ENCODE measurements at regions not wholly inside any gene's neighbourhood (a gene's known extent, or its start where the extent isn't known, plus 50 kb on each side); places are given as distances from the start of the nearest gene placed in this dataset.

- no peak for DNase-seq
These were observed 83.3 kb downstream of the ALDH8A1 start for GRCh38 chr6:134866563-134866962.

- no peak for DNase-seq
These were observed 85.3 kb downstream of the ALDH8A1 start for GRCh38 chr6:134864558-134864957.

DNA sequence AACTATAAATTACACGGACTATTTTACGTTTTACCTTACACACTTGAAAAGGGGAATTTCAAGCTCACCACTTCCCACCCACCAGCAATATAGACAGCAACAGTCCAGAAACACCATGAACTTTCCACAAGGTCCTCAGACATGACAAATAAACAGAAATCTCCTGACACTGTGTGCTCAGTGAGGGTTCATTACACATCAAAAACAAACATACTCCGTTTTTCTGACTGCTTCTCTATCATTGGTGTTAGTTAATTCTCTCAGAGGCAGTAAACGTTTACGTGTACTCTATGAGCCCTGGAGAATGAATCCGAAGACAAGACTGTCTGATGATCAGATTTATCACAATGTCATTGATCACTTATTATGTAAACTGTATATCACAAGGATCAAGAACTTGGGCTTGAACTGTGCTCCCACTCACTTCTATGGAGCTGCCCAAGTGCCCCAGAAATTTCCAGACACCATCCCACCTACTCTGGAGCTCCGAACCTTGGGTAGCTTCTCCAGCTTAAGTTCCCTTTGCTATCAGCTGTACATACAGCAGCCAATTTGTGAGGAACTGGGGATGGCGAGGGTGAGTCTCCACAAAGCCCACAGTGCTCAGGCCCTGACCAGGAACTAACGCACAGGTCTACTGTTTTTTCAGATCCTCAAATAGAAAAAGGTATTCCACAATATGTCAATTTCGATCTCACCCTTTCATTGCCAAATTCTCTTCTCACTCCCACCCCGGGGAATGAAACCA, 86.0 kb downstream of the ALDH8A1 start:
- DNase-seq = no peak

GRCh38 chr6:134854366-134854765, 95.5 kb downstream of the ALDH8A1 start:
- DNase-seq = no peak

DNA sequence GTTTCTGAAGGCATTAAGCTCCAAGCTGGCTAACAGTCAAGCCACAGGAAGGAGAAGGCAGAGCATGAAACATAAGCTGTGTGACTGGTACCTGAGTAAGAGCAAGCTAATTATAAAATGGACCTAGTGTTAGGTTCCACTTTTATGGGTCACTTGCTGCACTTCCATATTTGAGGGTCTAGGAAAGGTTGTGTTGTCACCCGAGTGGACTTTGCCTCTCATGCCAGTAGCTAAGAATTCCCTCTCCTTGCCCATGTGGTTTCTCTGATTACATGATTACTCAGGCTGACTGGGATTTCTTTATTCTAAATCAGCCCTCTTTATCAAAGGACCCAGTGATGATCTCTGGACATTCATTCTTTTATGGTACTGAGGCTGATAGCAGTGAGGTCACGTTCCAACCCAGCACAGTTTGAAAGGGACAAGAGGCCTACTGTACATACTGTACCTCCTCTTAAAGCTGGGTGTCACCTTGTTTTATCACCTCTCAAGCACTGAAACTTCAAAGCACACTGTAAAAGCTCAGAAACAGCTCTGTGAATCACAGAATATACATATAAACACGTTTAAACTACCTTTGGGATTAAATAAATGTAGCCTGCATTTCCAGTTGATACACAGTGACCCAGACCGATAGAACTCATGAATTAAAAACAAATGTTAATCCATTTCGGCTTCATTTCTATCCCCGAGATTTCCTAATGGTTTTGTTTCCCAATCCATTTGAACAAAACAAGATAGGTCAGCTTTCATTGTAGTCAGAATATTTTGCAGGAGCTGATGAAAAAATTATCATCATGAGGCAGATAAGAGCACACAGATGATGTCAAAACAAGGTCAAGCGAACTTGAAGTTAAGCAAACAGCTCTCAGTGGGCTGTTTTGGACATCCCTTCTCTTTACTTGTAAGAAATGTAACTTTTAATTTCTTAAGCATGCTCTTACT, 96.5 kb downstream of the ALDH8A1 start:
- DNase-seq = no peak

DNA sequence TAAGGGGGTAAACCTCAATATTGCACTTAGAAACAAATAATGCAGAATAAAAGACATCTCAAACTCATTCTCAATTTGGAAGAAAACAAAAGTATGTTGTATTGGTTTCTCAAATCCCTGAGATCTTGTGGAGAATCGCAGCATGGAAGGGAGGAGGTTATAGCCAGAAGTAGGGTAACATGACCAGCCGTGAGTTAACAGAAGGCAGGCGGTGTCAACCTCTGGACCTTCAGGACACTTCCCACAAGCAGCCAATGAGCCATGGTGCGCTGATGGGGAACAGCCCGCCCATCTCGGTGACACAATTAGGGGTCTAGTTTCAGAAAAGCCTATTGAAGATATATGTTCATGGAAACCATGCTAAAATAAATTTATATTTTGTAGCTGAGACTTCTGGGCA, 98.4 kb downstream of the ALDH8A1 start:
- no peak for DNase-seq

DNA sequence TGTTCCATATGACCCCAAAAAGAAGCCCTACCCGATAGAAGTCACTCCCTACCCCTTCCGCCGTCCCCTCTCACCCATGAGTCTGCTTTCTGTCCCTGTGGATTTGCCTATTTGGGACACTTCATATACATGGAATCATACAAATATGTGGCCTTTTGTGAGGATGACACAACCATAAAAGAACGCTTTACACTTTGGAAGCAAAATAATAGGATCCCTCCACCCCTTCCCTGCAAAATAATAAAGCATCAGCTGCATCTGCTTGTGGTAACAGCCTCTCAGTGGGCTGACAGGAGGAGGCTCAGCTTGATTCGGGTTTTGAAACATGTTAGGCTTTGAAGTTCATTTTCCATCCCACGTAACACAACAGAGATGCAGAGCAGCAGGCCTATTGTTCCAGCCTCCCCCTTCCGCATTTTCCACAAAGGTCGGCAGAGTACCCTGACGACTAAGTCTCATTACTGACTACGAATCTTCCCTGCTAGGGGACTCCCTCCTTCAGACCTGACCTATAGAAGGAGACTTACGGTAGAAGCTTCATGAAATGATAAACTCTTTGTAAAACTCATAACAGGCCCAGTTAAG, 99.1 kb downstream of the ALDH8A1 start:
- DNase-seq = no peak

DNA sequence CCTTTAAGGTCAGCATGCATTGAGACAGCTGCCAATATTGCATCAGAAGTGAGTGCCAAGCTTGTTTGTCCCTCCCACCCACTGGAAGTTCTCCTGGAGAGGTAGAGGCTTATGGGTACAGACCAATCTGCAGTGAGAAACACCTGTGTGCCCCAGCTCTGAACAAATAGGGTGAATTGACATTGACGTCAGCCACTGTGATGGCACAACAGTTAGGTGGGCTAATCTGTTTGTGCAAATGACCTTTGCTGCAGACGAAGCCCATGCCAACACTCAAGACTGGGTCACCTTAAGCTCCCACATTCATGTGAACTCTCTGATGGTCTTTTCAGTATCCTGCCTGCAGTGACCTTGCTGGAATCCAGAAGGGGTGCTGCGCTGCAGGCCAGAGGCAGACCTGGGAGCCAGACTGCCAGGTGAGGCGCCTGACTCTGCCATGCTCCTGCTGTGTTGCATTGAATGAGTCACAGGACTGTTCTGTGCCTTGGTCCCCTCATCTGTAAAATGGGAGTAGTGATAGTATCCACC, 99.9 kb downstream of the ALDH8A1 start:
- no peak for DNase-seq

DNA sequence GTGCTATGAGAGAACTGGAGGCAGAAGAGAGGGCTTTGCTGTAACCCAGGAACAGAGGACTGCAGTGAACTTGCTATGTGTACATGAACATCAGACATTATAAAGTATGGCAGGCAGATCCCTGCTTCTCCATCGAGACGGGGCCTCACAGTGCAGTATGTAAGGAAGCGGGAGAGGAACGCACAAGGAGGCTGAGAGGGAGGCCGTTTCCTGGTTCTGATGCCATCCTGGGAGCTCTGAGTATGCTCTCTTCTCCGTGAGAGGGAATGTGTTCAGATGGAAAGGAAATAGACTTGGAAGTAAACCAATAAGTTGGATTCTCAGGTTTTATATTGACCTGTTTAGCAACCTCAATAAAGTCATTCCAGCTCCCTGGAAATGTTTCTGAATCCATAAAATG, 101.8 kb downstream of the ALDH8A1 start:
- no peak for DNase-seq

DNA sequence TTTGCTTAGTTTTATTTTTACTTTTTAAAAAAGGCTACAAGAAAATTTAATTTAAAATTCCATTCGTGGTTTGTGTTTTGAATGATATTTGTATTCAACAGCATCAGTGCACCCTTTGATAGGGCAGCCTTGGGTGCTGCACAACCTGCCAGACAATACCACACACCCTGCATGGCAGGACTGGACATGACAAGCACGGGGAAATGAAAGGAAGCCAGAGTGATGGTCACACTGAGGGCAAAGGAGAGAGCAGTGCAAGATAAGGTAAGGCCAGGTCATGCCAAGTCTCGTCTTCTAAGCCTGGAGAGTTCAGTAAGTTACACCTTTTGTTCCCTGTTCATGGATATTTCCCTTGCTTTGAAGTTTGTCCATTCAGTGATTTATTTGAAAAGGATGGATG, 103.0 kb downstream of the ALDH8A1 start:
- DNase-seq = no peak

DNA sequence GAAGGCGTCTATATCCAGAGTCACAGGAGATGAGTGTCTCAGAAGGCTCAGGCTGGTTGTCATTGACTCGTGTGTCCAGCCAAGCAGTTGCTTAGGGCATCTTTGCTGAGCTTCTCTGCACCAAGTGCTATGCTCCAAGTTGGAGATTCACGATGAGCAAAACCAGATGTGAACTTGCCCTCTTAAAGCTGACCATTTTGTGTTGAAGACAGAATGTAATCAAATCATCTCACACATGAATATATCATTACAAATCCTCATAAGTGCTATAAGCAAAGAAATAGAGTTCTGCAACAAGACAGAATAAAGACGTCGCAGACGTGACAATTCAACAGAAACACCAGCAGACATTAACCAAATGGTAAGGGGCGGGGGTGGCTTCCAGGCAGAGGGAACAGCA, 103.9 kb downstream of the ALDH8A1 start:
- DNase-seq = no peak

DNA sequence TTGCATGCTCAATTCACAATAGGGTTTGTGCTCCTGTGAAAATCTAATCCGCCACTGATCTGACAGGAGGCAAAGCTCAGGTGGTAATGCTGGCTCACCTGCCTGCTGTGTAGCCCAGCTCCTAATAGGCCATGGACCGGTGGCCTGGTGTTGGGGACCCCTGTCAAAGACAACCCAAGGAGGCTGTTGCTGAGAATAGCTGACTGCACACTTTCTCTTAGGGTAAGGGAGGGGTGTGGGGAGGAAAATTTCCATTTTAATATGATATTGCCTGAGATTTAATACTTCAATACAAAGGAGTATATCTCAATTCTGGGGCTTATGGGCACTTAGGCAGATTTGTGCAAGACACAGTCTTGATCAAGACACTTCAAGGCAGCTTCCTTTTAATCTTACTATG, 105.8 kb downstream of the ALDH8A1 start:
- DNase-seq = no peak

DNA sequence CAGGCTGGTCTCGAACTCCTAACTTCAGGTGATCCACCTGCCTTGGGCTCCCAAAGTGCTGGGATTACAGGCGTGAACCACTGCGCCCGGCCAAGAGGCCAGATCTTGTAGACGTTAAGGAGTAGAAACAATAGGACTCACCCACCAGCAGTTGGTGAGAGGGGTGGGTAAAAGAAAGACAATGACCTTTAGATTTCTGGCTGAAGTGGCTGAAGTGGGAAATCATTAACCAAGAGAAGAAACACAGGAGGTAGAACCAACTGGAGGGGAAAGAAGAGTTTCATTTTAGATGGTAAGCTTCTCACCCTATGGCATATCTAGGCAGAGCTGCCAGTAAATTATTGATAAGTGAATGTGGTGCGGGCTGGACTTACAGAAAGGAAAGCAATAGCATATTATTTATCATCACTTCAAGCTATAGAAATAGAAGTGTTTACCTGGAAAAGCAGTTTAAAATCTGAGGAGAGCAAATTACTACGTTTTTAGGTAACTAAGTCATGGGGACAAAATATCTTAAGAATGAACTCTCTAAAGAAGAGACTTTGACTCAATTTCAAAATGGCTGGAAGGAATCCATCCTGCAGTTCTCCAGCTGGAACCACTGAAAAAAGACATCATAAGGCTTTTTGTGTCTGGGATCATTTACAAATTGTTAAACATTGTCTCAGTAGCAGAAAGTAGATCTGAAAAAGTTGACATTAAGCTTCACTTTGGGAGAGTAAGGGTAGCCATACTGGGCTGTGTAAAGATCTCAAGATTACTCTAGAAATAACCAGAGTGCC, 109.6 kb downstream of the ALDH8A1 start:
- no peak for DNase-seq

DNA sequence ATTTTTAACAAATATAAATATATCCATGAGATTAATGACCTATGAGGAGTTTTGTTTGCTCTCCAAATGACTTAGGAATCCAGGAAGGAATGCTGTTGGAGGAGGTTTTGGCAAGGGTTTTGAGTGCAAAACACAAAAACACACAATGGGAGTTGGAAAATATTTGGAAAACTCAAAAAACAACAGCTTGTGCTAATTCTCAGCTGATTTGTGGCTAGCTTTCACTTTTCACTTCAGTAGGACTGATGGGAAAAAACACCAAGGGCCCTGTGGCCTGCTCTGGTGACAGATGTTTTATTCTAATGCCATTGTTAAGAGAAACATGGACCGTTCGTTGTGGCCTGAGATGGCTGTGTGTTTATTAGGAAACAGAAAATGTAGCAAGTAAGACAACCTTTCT, 113.9 kb downstream of the ALDH8A1 start:
- no peak for DNase-seq

GRCh38 chr6:134830940-134831339, 119.0 kb downstream of the ALDH8A1 start:
- DNase-seq = no peak

DNA sequence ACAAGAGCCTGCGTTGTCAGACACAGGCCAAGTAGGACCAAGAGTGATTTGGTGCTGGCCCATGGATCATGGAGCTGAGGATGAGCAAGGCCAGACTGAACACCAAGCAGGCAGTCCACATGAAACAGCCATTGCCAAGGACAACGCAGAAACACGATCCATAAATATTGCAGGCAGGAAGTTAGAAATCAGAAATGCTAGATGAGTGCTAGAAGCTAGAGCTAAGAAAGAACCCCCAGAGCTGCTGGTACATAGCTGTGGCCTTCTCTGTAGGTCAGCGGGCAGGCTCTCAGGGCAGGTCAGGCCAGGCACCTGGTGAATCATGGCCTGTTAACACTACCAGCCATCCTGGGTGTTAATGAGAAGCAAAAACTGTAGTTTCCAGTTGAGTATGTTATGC, 119.7 kb downstream of the ALDH8A1 start:
- no peak for DNase-seq

DNA sequence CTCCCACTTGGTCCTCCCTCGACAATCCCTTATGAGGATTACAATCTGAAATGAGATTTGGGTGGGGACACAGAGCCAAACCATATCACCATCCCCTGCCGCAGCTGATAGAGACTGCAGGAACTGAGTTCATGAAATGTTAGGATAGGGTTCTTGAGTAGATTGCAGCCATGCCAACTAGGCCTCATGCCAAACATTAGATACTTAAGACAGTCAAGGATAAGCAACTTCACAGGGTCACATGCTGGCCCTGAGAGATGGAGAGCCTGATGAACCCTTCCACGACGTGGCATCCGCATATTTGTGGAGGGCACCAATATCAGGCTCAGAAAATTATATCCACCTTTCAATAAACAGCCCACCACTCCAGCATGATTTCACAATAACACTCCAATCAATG, 121.3 kb downstream of the ALDH8A1 start:
- no peak for DNase-seq

- DNase-seq = no peak
These were observed 122.8 kb downstream of the ALDH8A1 start for GRCh38 chr6:134826889-134827737.

DNA sequence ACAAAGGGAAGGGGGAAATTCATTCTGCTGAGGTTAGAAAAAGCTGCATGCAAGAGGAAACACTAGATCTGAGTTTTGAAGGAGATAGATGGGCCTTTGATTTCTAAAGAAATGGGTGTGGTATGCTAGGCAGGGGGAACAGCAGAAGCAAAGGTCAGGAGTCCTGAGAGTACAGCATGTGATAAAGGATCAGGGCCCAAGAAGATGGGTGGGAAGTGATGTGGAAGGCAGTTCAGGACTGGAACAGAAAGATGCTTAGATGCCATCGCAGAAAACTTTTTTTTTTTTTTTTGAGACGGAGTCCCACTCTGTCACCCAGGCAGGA, 126.2 kb downstream of the ALDH8A1 start:
- no peak for DNase-seq

DNA sequence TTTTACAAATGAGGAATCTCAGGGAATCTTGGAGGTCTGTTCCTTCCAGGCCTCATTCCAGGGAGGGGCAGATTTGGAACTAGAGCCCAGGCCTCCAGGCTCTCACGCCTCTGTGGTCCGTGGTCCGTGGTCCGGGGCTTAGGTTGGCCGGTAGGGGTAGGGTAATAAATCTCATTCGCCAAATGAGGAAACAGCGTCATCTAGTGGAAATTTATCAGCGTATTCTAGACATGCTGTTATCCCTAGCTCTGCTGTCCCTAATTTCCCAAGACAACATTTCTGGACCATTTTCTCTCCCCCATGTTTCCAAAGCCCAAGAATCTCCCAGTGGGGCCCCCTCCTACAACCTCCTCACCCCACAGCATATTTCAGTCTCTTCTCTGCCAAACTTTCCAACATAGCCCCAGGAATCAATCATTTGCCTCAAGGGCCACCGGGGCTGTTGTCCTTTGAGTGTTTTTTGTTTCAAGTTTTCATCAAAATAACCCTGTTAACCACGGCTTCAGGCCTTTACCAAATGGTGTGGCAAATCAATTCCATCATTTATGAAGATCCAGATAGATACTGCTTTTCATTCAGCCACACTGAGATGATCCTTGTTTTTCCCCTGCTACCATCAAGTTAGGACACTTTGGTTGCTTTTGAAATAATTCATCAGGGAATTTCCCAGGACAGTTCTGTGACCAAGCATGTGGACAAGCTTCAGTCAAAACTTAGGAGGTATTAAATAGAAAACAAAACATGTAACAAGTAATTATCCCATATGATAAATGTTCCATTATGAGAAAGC, 126.8 kb downstream of the ALDH8A1 start:
- DNase-seq = peak; percentile 66 to 93

Data from hippocampal formation (tissue), 2 donors.